ENCODE measurements at regions not wholly inside any gene's neighbourhood (a gene's known extent, or its start where the extent isn't known, plus 50 kb on each side); places are given as distances from the start of the nearest gene placed in this dataset.
"Not testable (repeated sequence)": the region's sequence is repeated elsewhere in the genome, so short reads cannot be mapped to it uniquely, and the experiment has no call there.

GRCh38 chr14:37787879-37788494 is 192.6 kb downstream of the TTC6 start:
- H3K4me3 Mint-ChIP-seq: no peak overlapping the region

DNA sequence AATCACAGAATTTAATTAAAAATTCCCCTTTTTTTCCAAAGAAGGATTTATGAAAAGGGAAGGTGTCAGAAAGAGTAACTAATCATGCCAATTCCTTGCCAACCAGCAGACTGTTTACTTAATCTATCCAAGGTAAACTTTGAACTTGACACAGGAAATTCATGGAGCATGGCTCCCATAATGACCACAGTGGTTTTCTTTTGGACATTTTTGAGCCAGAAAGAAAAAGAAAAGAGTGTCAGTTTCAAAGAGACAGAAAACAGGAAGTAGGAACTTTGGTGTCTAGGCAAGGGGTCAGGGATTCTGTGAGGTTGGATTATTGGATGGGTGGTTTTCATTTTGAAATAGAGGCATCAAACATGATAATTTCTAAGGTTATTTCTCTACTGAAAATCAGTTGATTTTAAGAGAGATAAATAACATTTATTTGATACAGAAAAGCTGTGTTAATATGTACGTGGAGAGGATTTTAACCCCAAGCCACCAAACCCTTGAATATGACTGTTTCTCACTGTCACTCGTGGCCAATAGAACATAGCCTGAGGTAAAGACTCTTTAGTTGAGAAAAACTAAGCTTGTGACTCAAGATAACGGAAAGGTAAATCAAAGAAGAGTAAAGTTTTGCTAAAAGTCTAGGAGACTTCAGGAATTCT is 196.1 kb downstream of the TTC6 start:
- Mint-ChIP-seq H3K4me3 (no peak overlapping the region), H3K27me3 (no peaks in the 10 kb centered on the region), H3K4me1 (ENCODE audit: low read depth) (no peaks in the 10 kb centered on the region), H3K36me3 (ENCODE audit: low read depth) (no peaks in the 10 kb centered on the region), H3K9me3 (no peaks in the 10 kb centered on the region), H3K27ac (no peak overlapping the region)

More at GRCh38 chr14:37787879-37788494, 192.6 kb downstream of the TTC6 start:
- no peak overlapping the region for H3K27ac Mint-ChIP-seq
- H3K36me3 Mint-ChIP-seq (ENCODE audit: low read depth): no peaks in the 10 kb centered on the region
- H3K9me3 Mint-ChIP-seq: peaks cover 9% of the 10 kb centered on the region
- no peaks in the 10 kb centered on the region for H3K4me1 Mint-ChIP-seq (ENCODE audit: low read depth)
- H3K27me3 Mint-ChIP-seq: no peaks in the 10 kb centered on the region

DNA sequence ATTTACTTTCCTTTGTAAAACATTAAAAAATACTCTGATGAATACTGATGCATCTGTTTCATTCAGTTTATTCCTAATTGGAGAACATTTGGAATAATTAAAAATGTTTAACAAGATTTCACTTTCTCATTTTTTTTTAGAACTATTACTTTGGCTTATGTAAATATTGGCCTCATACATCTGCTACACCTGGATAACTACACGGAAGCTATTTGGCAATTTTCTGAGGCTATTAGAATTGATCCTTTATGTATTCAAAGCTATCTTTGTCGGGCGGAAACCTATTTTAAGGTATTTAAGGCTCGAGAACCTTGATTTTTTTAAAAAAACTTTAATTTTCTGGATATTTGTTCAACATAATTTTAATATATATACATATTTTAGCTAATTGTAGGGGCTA is 196.7 kb downstream of the TTC6 start:
- H3K27me3 Mint-ChIP-seq: no peaks in the 10 kb centered on the region
- no peak overlapping the region for H3K4me3 Mint-ChIP-seq
- no peak overlapping the region for H3K27ac Mint-ChIP-seq
- no peaks in the 10 kb centered on the region for H3K4me1 Mint-ChIP-seq (ENCODE audit: low read depth)
- no peaks in the 10 kb centered on the region for H3K9me3 Mint-ChIP-seq
- H3K36me3 Mint-ChIP-seq (ENCODE audit: low read depth): no peaks in the 10 kb centered on the region

DNA sequence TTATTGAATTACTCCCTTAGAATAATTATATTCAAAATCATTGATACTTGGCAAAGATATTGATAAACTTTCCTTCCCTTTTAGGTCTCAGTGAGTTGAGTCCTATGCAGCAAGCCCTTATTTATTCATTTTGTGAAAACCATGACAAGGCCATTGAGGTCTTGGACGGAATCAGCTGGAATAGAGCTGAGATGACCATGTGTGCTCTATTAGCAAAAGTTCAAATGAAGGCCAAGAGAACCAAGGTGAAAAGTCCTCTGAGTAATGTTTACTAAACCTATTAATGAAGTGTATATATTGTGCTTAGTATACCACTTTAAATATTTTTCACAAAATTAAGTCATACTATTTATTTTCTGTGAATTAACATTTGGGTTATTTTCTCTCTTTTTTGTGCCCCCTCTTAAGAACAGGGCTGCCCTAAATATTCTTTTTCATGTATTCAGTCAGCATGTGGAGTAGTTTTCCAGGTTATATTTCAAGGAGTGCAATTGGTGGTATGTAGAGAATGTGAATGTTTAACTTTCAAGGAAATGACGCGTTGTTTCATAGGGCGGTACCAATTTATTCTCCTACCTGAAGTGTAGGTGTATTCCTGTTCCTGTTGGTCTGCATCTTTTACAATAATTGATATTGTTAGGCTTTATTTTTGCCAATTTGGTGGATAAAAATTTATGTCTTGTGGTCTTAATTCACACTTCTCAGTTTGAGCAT is 201.4 kb downstream of the TTC6 start:
- Mint-ChIP-seq H3K36me3 (ENCODE audit: low read depth) (no peaks in the 10 kb centered on the region), H3K27ac (no peak overlapping the region), H3K4me1 (ENCODE audit: low read depth) (no peaks in the 10 kb centered on the region), H3K4me3 (no peak overlapping the region), H3K27me3 (peaks cover 3% of the 10 kb centered on the region), H3K9me3 (peaks cover 4% of the 10 kb centered on the region)

DNA sequence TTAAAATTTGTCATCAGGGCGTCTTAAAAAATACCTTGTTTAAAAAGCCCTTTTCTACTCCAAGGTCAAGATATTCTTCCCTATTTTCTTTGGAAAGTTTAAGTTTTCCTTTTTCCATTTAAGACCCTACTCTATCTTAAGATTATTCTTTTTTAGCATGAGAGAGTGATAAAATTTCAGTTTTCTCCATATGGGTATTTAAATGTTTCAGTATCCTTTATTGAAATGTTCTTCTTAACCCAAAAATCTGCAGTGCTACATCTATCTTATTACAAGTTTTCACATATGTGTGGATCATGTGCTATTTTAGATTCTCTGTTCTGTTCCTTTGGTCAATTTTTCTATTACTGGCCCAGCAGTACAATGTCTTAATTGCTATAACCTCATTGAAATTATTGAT is 202.2 kb downstream of the TTC6 start:
- H3K4me3 Mint-ChIP-seq: no peak overlapping the region

GRCh38 chr14:37807722-37808121 is 212.3 kb downstream of the TTC6 start:
- no peaks in the 10 kb centered on the region for H3K36me3 Mint-ChIP-seq (ENCODE audit: low read depth)
- H3K27ac Mint-ChIP-seq: no peak overlapping the region
- H3K4me1 Mint-ChIP-seq (ENCODE audit: low read depth): no peaks in the 10 kb centered on the region
- peaks cover 3% of the 10 kb centered on the region for H3K27me3 Mint-ChIP-seq
- no peak overlapping the region for H3K4me3 Mint-ChIP-seq
- no peaks in the 10 kb centered on the region for H3K9me3 Mint-ChIP-seq

More for the DNA sequence above, 202.2 kb downstream of the TTC6 start:
- peaks cover 4% of the 10 kb centered on the region for H3K9me3 Mint-ChIP-seq
- H3K4me1 Mint-ChIP-seq (ENCODE audit: low read depth): no peaks in the 10 kb centered on the region
- H3K27me3 Mint-ChIP-seq: peaks cover 3% of the 10 kb centered on the region
- no peak overlapping the region for H3K27ac Mint-ChIP-seq
- H3K36me3 Mint-ChIP-seq (ENCODE audit: low read depth): no peaks in the 10 kb centered on the region

DNA sequence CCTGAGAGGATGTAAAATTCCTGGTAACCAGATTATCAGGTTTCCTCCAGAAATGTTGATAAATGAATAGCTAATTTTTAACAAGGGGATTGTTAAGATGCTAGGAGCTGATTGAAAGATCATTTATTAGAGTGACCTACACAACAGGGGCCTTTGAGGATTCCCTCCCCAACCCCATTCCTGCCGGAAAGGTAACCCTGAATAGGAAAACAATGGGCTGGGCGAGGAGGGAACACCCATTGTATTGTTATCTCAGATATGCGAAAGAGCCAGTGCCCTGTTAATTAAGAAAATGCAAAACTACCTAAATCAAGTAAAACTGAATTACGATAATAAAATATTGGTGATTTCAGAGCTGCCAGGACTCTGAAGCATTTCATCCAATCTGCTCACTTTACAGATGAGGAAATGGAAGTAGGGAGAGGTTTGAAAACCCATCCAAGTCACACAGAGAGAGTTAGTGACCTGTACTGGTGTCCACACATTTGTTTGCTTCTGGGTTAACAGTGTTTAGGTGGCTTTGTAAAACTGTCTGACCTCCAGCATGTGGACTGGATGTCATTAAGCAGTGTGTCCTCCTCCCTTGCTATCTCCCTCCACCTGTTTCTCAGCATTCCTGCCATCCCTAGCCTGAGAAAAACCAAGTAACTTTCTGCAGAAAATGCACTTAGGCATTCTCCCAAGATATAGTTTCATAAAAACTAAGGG is 214.8 kb downstream of the TTC6 start:
- Mint-ChIP-seq H3K4me1 (ENCODE audit: low read depth) (no peaks in the 10 kb centered on the region), H3K27ac (no peak overlapping the region), H3K27me3 (peaks cover 3% of the 10 kb centered on the region), H3K4me3 (no peak overlapping the region), H3K36me3 (ENCODE audit: low read depth) (no peaks in the 10 kb centered on the region), H3K9me3 (no peaks in the 10 kb centered on the region)

DNA sequence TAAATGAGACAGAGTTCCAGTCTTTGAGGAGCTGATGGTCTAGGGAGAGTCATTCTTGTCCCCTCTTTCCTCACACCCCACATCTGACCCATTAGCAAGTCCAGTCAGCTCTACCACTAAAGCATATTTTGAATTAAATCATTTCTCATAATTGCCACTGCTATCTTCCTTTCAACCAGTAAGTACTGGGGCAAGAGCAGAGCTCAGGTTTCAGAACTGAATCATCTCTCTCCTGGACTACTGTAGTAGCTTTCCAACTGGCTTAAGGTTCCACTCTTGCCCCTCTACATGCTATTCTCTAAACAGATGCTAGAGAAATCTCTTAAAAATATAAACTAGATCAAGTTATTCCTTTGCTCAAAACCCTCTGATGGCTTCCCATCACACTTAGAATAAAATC is 218.3 kb downstream of the TTC6 start:
- Mint-ChIP-seq H3K9me3 (no peaks in the 10 kb centered on the region), H3K4me1 (ENCODE audit: low read depth) (no peaks in the 10 kb centered on the region), H3K36me3 (ENCODE audit: low read depth) (no peaks in the 10 kb centered on the region), H3K4me3 (no peak overlapping the region), H3K27me3 (peaks cover 3% of the 10 kb centered on the region), H3K27ac (no peak overlapping the region)

DNA sequence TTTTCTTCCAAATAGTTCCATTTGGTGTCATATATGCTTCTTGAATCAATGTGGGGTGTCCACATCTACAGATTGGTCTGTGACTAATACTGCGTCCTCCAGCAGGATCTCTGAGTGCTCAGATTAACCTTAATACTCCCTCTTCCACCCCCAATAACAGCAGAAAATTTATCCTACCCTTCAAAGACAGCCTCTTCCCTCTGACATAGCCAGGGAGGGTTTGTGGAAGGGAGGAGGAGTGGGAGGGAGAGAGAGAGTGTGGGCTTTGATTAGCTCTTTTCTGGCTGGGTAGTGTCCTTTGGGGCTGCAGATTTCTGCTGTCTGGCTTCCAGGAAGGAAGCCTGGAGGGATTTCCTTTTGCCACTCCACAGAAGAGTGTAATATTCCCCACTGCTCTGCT is 220.7 kb downstream of the TTC6 start:
- no peak overlapping the region for H3K4me3 Mint-ChIP-seq
- no peaks in the 10 kb centered on the region for H3K9me3 Mint-ChIP-seq
- no peaks in the 10 kb centered on the region for H3K27me3 Mint-ChIP-seq
- no peaks in the 10 kb centered on the region for H3K36me3 Mint-ChIP-seq (ENCODE audit: low read depth)
- H3K27ac Mint-ChIP-seq: no peak overlapping the region
- H3K4me1 Mint-ChIP-seq (ENCODE audit: low read depth): no peaks in the 10 kb centered on the region

GRCh38 chr14:37816743-37817295 is 221.4 kb downstream of the TTC6 start:
- H3K9me3 Mint-ChIP-seq: no peaks in the 10 kb centered on the region
- no peak overlapping the region for H3K4me3 Mint-ChIP-seq
- no peak overlapping the region for H3K27ac Mint-ChIP-seq
- H3K27me3 Mint-ChIP-seq: no peaks in the 10 kb centered on the region
- no peaks in the 10 kb centered on the region for H3K36me3 Mint-ChIP-seq (ENCODE audit: low read depth)
- H3K4me1 Mint-ChIP-seq (ENCODE audit: low read depth): no peaks in the 10 kb centered on the region

DNA sequence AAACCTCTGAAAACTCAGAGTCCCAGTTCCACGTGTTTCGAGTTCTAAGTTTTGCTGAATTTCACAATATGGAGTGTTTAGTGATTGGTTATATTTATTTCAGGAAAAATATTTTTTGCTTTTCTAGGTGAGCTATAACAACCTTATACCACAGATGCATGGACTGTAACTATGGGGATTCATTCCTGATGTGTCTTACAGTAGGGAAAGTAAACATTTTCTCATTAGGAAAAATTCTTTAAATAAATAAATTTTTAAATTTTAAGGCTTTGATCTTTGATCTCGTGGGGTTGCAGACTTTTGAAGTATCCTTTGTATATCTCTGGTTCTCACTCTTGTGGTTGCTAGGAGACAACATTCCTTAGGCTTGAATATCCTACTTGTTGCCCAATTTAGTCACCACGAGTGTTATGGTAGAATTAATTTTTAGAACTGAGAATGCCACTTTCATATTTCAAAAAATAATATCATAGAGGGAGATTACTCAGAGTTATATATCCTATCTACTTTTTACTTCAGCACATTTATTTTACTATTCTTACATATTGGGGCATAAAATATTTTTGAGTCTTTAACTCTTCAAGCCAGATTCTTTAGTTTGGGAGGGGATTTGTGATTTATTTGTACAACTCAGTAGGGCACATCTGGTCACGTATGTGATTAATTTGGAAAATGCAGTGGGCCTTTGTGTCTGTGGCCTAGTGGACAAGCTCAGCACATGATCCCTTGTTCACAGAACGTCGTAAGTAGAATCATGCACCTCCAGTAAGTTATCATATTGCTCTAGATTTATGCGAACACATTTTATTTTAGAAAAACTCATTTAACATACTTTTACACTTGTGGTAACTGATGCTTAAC is 224.0 kb downstream of the TTC6 start:
- H3K9me3 Mint-ChIP-seq: no peaks in the 10 kb centered on the region
- no peaks in the 10 kb centered on the region for H3K4me1 Mint-ChIP-seq (ENCODE audit: low read depth)
- no peak overlapping the region for H3K27ac Mint-ChIP-seq
- no peaks in the 10 kb centered on the region for H3K27me3 Mint-ChIP-seq
- H3K36me3 Mint-ChIP-seq (ENCODE audit: low read depth): no peaks in the 10 kb centered on the region
- H3K4me3 Mint-ChIP-seq: no peak overlapping the region

DNA sequence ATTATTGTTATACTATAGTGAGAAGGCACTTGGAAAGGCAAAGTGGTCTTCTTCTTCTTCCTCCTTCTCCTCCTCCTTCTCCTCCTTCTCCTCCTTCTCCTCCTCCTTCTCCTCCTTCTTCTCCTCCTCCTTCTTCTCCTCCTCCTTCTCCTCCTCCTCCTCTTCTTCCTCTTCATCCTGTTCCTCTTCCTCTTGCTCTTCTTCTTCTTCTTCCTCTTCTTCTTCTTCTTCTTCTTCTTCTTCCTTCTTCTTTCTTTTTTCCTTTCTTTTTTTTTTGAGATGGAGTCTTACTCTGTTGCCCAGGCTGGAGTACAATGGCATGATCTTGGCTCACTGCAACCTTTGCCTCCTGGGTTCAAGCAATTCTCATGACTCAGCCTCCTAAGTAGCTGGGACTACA is 225.4 kb downstream of the TTC6 start:
- H3K27me3 Mint-ChIP-seq; H3K4me3 Mint-ChIP-seq; H3K36me3 Mint-ChIP-seq (ENCODE audit: low read depth); H3K27ac Mint-ChIP-seq; H3K4me1 Mint-ChIP-seq (ENCODE audit: low read depth); H3K9me3 Mint-ChIP-seq: not testable (repeated sequence)

DNA sequence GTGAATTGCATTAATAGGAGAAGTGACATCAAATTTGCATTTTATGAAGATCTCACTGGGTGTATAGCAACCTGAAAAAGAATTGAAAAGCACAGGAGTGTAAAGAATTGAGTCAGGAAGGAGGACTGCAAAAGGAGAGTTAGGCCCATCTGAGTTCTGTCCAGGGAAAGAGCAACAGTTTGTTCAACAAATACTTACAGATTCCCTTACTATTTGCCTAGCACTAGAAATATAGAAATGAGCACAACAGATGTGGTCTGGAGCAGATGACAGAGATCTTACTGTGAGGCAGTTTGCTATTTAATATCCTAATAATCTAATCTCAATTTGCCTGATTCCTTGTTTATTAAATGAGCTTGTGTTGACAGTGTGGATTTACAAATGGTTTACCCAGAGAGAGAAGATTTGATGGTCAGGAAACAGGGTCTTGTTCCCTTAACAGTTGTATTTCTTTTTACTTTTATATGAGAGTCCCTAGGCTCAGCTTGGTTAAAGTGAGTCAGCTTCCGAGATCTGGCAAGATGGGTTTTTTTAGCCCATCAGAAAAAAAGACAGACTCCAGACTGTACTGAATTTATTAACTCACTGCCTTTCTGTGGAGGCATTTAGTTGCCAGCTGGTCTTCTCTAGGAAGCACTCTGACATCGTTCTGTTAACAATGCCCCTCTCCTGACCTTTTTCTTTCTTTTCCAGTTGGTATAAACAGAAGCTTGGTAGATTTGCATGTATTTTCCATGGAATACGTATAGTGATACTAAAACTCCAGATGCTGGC is 229.7 kb downstream of the TTC6 start:
- H3K27ac Mint-ChIP-seq: no peak overlapping the region
- H3K4me1 Mint-ChIP-seq (ENCODE audit: low read depth): no peaks in the 10 kb centered on the region
- H3K9me3 Mint-ChIP-seq: no peaks in the 10 kb centered on the region
- H3K27me3 Mint-ChIP-seq: no peaks in the 10 kb centered on the region
- no peaks in the 10 kb centered on the region for H3K36me3 Mint-ChIP-seq (ENCODE audit: low read depth)
- no peak overlapping the region for H3K4me3 Mint-ChIP-seq

DNA sequence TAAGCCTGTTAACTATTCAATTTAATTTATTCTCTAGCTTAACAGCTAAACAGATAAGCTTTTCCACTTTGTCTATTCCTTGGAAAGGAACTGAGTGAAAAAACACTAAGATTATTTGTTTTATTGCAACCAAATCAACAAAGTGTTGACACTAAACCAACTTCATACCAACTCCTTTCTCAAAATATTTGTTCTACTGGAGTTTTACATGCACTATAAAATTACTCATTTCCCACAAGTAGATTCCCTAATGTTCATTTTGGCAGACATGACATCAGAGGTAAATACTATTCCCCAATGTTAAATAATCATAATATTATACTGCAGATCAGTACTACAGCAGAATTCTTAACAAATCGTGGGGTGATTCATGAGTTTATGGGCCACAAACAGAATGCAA is 231.4 kb downstream of the TTC6 start:
- no peaks in the 10 kb centered on the region for H3K27me3 Mint-ChIP-seq
- H3K9me3 Mint-ChIP-seq: peaks cover 10% of the 10 kb centered on the region
- no peak overlapping the region for H3K27ac Mint-ChIP-seq
- no peaks in the 10 kb centered on the region for H3K36me3 Mint-ChIP-seq (ENCODE audit: low read depth)
- no peak overlapping the region for H3K4me3 Mint-ChIP-seq
- H3K4me1 Mint-ChIP-seq (ENCODE audit: low read depth): no peaks in the 10 kb centered on the region
